ENCODE measurements at regions not wholly inside any gene's neighbourhood (a gene's known extent, or its start where the extent isn't known, plus 50 kb on each side); places are given as distances from the start of the nearest gene placed in this dataset.

- TF ChIP-seq EZH2 (IDR thresholded peaks at IDR 0.05; ENCODE audit: insufficient read depth, poor library complexity, severe bottlenecking), result no peak
- no peak for TF ChIP-seq EZH2phosphoT487 (IDR thresholded peaks at IDR 0.05; ENCODE audit: insufficient read depth, low read depth)
These were observed 545.1 kb upstream of the IRAK1BP1 start for GRCh38 chr6:78322068-78322845.
